HG03432 (cell line): ENCODE measurements at regions not wholly inside any gene's neighbourhood (a gene's known extent, or its start where the extent isn't known, plus 50 kb on each side); places are given as distances from the start of the nearest gene placed in this dataset.
"Not testable (repeated sequence)": the region's sequence is repeated elsewhere in the genome, so short reads cannot be mapped to it uniquely, and the experiment has no call there.

ENCODE experiments used
- ATAC-seq: cut with Tn5 transposase; IDR thresholded peaks from one replicate; pipeline ENCODE4 v1.9.1; 2021; ENCODE audit warnings: mild to moderate bottlenecking, moderate library complexity; ENCODE audit not compliant: unreplicated experiment

DNA sequence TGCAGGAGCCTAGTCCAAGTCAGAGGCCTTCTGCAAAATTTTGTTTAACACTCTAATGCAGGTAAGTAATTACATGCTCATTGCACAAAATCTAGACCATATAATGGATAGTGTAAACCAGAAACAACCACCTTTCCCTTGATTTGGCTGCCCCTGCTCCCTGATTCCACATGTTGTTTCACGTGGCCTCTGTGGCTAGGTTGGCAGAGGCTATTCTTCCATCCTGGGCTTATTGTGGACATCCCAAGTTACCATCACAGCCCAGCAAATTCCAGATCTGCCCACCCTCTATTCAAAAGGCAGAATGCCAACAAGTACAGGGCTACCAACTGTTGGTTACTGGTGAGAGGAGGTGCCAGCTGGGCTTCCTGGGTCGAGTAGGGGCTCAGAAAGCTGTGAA lies 794.5 kb upstream of the GRM7 start:
- ATAC-seq, result no peak

- not testable (repeated sequence) for ATAC-seq
These were observed 793.9 kb upstream of the GRM7 start for GRCh38 chr3:6066868-6067578.

GRCh38 chr3:6074952-6075351 lies 786.0 kb upstream of the GRM7 start:
- ATAC-seq, result no peak

- ATAC-seq, result no peak
These were observed 782.5 kb upstream of the GRM7 start for GRCh38 chr3:6078436-6078835.

DNA sequence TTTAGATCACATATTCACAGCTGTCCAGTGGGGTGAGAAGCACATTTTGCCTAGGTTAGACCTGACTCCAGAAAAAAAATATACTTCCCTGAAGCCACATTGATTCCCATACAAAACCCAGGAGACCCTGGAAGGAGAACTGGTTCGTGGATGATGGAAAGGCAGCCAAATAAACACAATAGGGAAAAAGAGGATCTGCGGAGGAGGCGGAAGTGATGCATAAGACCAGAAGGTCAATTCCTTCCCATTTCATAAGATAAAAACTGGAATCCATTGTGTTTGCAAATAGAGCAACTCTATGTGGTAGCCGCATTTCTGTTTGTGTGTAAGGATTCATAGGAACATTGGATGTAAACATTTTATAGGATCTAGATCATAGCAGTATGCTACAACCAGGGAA lies 781.9 kb upstream of the GRM7 start:
- no peak for ATAC-seq

GRCh38 chr3:6079561-6080179 lies 781.2 kb upstream of the GRM7 start:
- no peak for ATAC-seq

DNA sequence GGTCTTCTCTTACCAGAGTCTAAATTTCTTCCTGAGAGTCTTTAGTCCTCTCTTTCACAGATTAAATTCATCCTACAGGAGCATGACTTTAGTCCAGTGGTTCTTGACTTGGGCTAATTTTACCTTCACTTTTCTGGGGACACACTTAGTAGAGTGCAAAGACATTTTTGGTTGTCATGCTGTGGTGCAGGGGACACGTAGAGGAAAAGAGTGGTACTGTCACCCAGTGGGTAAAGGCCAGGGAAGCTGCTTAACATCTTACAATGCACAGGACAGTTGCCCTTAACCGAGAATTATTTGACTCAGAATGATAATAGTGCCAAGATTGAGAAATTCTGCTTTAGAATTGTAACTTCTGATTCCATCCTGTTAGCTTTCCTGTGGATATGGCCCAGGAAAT lies 772.5 kb upstream of the GRM7 start:
- ATAC-seq, result no peak

- no peak for ATAC-seq
These were observed 771.1 kb upstream of the GRM7 start for GRCh38 chr3:6089780-6090179.

GRCh38 chr3:6091262-6091661 lies 769.7 kb upstream of the GRM7 start:
- ATAC-seq, result no peak

GRCh38 chr3:6095006-6095405 lies 765.9 kb upstream of the GRM7 start:
- no peak for ATAC-seq

GRCh38 chr3:6097021-6097420 lies 763.9 kb upstream of the GRM7 start:
- ATAC-seq, result no peak

- no peak for ATAC-seq
These were observed 763.4 kb upstream of the GRM7 start for GRCh38 chr3:6097556-6097955.

DNA sequence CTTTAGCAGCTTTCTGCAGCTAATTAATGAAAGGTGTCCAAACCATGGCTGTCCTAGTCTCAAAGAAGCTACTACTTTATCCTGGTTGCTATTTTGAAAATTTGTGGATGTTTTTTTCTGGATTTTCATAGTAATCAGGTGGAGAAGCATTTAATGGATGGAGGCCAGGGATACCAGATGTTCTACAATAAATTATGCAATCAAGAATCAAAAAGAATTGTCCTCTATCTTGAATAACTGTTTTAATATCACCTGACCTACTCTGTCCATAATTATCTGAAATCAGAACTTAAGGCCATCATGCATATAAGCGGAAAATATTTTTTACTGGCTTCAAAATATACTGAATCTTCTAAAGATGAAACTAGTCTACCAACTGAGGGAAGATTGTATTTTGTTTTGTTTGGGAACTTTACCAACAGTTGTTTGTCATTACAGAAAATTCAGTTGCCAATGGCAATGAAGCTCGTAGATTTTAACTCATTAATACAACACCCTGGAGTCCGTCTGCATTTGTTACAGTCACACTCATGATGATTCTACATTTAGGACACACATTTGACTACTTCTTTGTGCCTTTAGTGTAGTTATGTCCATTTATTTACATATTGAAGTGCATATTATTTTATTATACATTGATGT lies 762.3 kb upstream of the GRM7 start:
- ATAC-seq, result no peak

DNA sequence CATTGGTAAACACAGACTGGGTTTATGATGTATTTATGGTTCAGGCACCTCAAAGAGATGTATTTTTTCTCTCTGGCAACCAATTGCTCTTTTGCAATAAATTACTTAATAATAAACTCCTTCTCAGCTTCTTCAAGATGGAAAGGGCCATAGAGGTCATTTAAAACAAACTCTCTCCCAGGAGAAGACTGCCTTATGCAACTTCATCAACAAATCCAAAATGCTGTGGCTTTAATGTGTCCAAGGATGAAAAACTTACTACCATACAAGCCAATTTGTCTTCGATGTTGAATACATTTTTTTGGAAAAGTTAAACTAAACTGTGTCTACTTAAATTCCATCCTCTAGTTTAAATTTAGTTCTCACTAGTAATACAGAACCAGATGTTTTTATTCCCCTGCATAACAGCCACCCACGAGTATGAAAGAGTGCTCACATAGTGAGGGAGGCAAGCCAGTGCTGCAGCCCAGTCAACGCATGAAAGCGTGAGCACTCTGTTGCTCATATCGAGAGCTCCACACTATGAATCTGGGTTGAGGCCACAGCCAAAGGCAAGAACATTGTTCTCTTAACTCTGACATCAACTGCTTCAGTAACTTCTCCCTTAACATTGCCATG lies 761.3 kb upstream of the GRM7 start:
- no peak for ATAC-seq

DNA sequence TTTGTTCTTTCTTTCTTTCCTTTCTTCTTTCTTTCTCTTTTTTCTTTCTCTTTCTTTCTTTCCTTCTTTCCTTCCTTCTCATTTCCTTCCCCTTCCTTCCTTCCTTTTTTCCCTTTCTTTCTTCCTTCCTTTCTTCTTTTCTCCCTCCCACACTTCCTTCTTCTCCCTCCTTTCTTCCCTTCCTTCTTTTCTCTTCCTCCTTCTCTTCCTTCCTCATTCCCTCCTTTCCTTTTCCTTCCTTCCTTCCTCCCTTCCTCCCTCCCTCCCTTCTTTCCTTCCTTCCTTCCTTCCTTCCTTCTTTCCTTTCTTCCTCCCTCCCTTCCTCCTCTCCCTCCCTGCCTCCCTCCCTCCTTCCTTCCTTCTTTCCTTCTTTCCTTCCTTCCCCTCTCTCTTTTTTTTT lies 755.7 kb upstream of the GRM7 start:
- no peak for ATAC-seq

GRCh38 chr3:6108957-6109356 lies 752.0 kb upstream of the GRM7 start:
- ATAC-seq, result no peak

DNA sequence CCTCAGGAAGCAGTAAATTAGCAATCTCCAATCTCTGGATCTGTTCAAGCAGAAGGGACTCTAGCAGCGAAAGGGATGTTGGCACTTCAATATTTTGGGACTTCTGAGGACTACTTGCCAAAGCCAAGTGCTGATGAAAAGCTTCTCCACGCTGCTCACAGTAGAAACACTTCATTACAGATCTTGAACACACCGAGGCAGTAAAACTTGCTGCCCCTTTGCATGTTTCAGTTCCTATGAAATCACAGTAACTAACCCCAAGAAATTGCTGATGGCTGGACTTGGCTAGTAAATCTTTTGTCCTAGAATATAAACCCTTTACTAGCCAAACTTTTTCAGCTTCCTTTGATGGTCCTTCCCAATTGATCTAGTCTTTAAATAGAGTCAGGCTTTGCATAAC lies 750.5 kb upstream of the GRM7 start:
- no peak for ATAC-seq

GRCh38 chr3:6112546-6112945 lies 748.4 kb upstream of the GRM7 start:
- ATAC-seq, result no peak

DNA sequence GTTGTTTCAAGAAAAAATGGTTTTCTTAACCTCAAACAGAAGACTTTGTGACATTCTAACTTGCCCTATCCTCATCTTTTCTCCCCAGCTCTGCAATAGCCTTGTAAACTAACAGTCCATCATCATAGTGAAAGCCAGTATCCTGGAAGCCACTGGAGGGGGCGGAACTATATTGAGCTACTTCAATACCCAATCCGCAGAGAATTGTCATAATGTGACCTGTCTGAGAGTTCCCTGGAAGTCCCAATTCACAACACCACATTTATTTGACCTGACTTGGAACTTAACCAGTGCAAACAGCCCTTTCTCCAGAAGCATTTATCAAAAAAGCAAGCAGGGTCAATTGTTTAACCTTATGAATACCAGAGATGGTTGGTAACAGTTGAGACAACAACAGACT lies 747.6 kb upstream of the GRM7 start:
- ATAC-seq, result no peak

GRCh38 chr3:6119367-6119766 lies 741.5 kb upstream of the GRM7 start:
- ATAC-seq, result no peak

DNA sequence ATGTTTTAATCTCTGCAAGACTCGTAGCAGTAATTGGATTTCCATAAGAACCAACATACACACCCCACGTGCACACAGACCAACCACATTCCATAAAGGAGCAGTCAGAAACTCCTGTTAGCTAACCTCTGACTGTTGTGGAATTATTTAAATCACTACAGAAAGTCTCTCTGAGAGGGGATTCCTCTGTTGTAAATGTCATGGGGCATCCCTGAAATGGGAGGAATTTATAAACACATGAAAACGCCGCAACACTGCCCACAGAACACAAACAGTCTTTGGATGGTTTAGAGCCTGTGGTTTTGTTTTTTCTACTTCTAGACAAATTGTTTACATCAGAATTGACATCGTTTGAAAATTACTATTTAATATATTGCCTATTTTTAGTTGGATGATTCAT lies 740.1 kb upstream of the GRM7 start:
- no peak for ATAC-seq

- ATAC-seq, result no peak
These were observed 736.0 kb upstream of the GRM7 start for GRCh38 chr3:6124875-6125274.
